AG04449 (cell line): ENCODE measurements at regions not wholly inside any gene's neighbourhood (a gene's known extent, or its start where the extent isn't known, plus 50 kb on each side); places are given as distances from the start of the nearest gene placed in this dataset.

Experiments
- CTCF ChIA-PET: fragments of 350-600 bp; formaldehyde crosslinking; extraction: SDS; loops from one replicate; lab custom pipeline; 2021; ENCODE audit warnings: antibody characterized with exemption; lab: Yijun Ruan, JAX
- POLR2A ChIA-PET: fragments of 400-600, 350-600 bp; formaldehyde crosslinking; extraction: SDS; loops from one replicate; lab custom pipeline; 2020; ENCODE audit warnings: antibody characterized with exemption, inconsistent platforms; lab: Yijun Ruan, JAX
- DNase-seq: peaks from one replicate; pipeline ENCODE4 v3.0.0-alpha.2; 2010; ENCODE audit warnings: low read depth, low spot score
- H3K4me3 ChIP-seq: 2 replicates; pipeline ENCODE4 v1.5.1; 2011; ENCODE audit warnings: low read depth, mild to moderate bottlenecking, control low read depth, low read length
- TF ChIP-seq, protein P1 (sequence below): IDR thresholded peaks from one replicate; pipeline ENCODE4 v1.5.1; 2011; ENCODE audit warnings: mild to moderate bottlenecking, moderate library complexity, low read length, control low read depth, inconsistent platforms; ENCODE audit not compliant: insufficient read depth; ENCODE audit errors: missing control alignments

DNA sequence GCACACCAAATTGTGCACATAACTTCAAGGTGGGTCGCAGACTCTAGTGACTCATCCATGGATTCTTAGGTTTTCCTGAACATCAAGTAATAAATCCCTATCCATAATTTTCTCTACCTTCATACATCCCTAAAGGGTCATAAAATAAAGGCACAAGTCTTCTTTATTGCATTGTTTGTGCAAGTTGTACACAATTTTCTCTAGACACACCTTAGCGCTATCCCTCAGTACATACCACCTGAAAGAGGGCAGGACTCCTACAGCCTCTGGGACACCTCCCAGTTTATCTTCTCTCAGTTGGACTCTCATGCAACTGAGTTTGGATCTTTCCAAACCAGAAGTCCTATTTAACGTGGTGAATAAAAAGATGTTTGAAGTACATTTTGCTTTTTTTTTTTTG, 168.5 kb upstream of the BMP4 start:
- TF ChIP-seq, protein P1, sequence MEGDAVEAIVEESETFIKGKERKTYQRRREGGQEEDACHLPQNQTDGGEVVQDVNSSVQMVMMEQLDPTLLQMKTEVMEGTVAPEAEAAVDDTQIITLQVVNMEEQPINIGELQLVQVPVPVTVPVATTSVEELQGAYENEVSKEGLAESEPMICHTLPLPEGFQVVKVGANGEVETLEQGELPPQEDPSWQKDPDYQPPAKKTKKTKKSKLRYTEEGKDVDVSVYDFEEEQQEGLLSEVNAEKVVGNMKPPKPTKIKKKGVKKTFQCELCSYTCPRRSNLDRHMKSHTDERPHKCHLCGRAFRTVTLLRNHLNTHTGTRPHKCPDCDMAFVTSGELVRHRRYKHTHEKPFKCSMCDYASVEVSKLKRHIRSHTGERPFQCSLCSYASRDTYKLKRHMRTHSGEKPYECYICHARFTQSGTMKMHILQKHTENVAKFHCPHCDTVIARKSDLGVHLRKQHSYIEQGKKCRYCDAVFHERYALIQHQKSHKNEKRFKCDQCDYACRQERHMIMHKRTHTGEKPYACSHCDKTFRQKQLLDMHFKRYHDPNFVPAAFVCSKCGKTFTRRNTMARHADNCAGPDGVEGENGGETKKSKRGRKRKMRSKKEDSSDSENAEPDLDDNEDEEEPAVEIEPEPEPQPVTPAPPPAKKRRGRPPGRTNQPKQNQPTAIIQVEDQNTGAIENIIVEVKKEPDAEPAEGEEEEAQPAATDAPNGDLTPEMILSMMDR: no peak
- ChIA-PET POLR2A (no interaction called here), CTCF (no interaction called here)
- H3K4me3 ChIP-seq: no peak overlapping the region
- DNase-seq: no peak

- no peak for DNase-seq
- CTCF ChIA-PET: interaction anchor here (1.0 to 1.6 kb wide), 2 partner anchors 48 to 51 kb away, joined by 3 to 5 read pairs; no protein-coding TSS in a partner anchor
- H3K4me3 ChIP-seq: no peak overlapping the region
- POLR2A ChIA-PET: no interaction called here
- TF ChIP-seq, protein P1: no peak
These were observed 170.3 kb upstream of the BMP4 start for GRCh38 chr14:54126947-54127346.

GRCh38 chr14:54127526-54127925, 170.9 kb upstream of the BMP4 start:
- ChIA-PET POLR2A (no interaction called here), CTCF (interaction anchor here (1.0 to 1.6 kb wide), 2 partner anchors 48 to 50 kb away, joined by 3 to 5 read pairs; no protein-coding TSS in a partner anchor)
- H3K4me3 ChIP-seq: no peak overlapping the region
- TF ChIP-seq, protein P1: no peak
- DNase-seq: no peak

- no peak for DNase-seq
- H3K4me3 ChIP-seq: no peak overlapping the region
- ChIA-PET POLR2A (no interaction called here), CTCF (no interaction called here)
- TF ChIP-seq, protein P1: no peak
These were observed 173.4 kb upstream of the BMP4 start for GRCh38 chr14:54129850-54130640.

GRCh38 chr14:54132496-54132895, 175.9 kb upstream of the BMP4 start:
- no peak overlapping the region for H3K4me3 ChIP-seq
- POLR2A ChIA-PET: no interaction called here
- CTCF ChIA-PET: interaction anchor here (1.6 kb wide), 2 partner anchors 42 to 197 kb away, joined by 4 to 6 read pairs; no protein-coding TSS in a partner anchor
- TF ChIP-seq, protein P1: no peak
- DNase-seq: no peak

GRCh38 chr14:54133896-54134295, 177.3 kb upstream of the BMP4 start:
- DNase-seq: no peak
- POLR2A ChIA-PET: no interaction called here
- TF ChIP-seq, protein P1: no peak
- CTCF ChIA-PET: interaction anchor here (0.9 kb wide), 1 partner anchor 595 kb away, joined by 3 read pairs; no protein-coding TSS in a partner anchor
- no peak overlapping the region for H3K4me3 ChIP-seq
